Jurkat, Clone E6-1 (cell line): ENCODE measurements at regions not wholly inside any gene's neighbourhood (a gene's known extent, or its start where the extent isn't known, plus 50 kb on each side); places are given as distances from the start of the nearest gene placed in this dataset.
"Not testable (repeated sequence)": the region's sequence is repeated elsewhere in the genome, so short reads cannot be mapped to it uniquely, and the experiment has no call there.

Source experiments
- DNase-seq: peaks from one replicate; pipeline ENCODE4 v3.0.0-alpha.2; 2011; ENCODE audit warnings: low read depth, low spot score
- H3K4me3 ChIP-seq: 2 replicates; pipeline ENCODE4 v1.5.1; 2011; ENCODE audit warnings: mild to moderate bottlenecking, low read length, control low read depth, moderate library complexity

DNA sequence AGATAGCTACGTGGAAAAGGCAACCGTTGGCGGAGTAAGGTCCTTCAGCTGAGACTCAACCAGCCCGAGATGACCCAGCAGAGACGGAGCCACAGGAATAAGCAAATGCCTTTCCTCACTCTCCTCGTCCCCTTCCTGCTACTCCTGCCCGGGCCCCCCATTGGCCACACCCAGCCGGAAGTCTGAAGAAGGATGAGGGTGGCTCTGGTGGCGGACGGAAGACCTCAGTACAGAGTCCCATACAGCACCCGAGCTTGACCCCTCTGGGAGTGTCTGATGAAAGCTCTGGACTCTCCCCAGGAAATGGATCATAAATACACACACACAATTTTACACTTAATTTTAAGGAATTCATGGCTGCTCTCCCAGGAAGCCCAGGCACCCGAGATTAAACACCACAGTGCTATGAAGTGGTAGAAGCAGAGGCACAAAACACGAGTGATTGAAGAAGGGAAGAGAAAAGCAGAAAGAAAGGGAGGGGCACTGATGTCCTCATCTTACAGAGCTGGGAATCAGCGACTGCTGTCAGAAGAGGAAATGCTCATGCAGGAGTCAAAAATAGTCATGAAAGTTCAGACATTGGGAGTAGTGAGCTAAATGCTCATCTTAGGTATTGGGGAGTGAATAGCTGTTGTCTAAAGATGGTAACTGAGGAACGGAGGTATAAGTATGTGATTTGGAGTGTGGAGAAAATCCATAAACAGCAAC is 125.6 kb downstream of the BANF2 start:
- H3K4me3 ChIP-seq = no peak overlapping the region
- DNase-seq = no peak

DNA sequence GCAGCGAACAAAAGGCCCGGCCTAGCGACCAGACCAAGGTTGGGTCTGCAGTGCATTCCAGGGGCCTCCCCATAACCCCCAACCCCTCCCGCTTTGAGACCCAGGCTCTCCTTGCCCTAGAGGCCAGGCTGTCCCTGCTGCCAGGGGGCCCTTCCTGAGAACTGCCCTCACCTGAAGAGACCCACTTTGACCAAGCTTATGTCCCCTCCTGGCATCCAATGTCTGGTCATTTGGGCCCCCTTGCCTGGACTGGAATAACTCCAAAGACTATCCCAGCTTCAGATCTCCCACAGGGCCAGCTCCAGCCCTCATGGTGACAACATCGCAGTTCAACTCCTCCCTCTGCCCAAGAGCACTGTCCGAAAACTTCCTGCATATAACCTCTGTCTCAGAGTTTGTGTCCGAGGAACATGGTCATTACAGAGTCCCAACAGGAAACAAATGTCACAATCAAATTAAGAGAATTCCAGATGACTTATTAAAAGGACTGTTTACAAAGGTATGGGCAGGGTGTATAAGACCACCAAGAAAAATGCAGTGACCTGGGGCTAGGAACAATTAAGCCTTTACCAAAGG is 125.0 kb downstream of the BANF2 start:
- no peak overlapping the region for H3K4me3 ChIP-seq
- no peak for DNase-seq

DNA sequence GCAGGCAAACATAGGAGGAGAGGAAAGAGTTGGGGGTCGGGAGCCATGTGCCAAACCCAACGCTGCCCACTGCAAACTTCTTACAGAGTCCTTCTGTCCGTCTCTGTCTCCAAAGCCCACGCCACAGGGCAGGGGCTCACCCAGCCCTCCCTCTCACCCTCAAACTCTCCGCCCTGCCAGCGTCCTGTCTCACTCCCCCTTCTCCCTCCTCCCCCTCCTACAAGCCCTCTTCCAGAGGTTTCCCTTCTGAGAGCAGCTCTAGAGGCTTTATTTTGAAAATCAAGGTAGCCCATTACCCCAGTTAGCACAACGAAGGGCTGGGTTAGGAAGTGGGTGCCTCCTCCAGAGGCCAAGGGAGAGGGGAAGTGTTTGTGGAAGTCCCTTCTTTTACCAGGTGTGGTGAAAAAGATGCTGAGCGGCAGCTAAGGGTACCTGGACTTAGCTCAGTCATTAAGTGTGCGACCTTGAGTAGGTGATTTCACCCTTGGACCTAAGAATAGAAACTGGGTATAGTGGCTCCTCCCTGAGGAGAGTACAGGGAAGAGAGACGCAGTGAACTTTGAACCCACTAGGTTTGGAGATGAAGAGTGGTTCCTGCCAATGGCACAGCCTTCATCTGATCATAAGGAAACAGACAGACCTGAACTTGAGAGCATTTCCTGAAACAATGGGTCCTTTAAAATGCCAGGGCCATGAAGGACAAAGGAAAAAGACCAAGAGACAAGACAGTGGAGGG is 123.8 kb downstream of the BANF2 start:
- H3K4me3 ChIP-seq = no peak overlapping the region
- DNase-seq = no peak

DNA sequence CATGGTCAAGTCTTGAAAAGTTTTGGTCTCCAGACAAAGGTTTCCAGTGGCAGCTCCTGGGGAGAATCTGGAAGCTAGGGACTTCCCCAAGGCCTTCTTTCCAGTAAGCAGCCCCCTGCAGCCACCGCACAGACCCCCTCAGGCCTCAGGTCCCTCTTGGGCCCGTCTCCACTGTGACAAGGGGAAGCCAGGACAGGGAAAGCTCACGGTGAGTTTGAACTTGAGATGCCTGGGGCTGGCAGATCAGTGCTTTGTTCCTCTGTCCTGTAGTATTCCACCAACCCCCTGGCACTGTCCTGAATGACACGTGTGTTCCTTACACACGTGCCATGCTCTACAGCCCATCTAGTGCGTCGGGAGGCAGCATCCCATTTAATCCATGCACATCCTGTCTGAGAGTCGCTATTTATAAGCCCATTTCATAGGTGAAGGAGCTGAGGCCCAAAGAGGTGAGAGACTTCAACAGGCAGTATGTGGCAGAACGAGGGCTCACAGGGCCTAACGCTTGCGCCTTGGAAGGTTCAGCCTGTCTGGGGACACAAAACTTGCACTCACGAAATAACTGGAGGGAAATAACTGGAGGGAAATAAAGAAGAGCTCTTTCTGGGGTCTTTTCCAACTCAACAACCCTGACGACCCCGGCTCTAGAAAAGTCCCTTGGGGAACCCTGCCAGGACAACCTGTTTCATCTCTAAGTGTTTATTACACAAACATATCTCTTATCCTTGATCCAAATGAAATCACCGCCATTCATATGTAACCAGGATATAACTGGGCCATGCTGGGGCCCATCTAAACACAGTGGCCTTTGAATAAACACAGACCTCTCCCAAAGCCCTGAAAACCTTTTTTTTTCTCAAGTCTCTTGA is 123.0 kb downstream of the BANF2 start:
- DNase-seq = no peak
- no peak overlapping the region for H3K4me3 ChIP-seq

DNA sequence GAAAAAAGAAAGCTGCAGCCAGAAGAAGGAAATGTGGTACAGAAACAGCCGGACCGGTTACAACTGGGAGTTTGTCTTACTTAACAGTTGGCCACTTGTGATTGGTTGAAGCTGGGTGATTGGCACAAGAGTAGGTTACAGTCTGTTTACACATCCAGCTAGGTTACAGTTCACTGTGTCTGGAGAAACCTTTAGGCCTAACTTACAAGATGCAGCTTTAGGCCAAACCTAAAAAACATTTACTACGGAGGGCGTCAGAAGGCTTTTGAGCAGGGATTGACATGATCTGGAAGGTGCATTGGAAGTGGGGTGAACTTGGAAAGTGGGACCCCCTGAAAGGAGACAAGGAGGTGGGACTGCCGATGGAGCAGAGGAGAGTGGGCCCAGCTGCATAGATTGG is 122.3 kb downstream of the BANF2 start:
- DNase-seq = no peak
- H3K4me3 ChIP-seq = no peak overlapping the region

DNA sequence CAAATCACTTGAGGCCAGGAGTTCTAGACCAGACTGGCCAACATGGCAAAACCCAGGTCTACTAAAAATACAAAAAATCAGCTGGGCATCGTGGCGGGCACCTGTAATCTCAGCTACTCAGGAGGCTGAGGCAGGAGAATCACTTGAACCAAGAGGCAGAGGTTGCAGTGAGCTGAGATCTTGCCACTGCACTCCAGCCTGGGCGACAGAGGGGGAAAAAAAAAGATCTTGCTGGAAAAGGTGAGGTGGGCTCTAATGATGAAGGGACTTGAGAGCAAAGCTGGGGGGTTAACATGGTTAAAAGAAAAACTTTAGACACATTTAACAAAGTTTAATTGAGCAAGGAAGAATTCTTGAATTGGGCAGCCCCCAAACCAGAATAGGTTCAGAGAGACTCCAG is 121.8 kb downstream of the BANF2 start:
- H3K4me3 ChIP-seq = not testable (repeated sequence)

DNA sequence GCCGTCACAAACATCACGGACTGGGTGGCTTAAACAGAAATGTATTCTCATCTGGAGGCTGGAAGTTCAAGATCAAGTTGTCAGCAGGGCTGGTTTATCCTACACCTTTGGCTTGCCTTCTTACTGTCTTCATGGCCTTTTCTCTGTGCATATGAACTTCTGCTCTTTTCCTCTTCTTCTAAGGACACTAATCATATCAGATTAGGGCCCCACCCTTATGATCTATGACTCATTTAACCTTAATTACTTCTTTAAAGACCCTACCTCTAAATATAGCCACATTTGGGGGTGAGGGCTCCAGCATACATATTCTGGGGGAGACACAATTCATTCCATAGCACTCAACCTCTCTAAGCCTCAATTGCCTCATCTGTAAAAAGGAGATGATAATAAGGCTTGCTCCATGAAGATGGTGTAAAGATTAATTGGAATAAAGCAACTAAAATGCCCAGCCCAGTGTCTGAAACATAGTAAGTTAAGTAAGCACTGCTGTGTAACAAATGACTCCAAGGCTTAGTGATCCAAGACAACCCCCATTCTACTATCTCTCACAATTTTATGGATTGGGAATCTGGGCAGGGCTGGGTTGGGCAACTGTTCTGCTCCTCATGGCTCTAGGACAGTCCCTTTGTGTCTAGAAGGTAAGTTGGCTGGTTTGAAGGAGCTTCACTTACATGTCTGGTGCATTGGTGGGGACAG is 119.8 kb downstream of the BANF2 start:
- DNase-seq = no peak
- H3K4me3 ChIP-seq = no peak overlapping the region

More for the DNA sequence above, 121.8 kb downstream of the BANF2 start:
- DNase-seq = not testable (repeated sequence)

DNA sequence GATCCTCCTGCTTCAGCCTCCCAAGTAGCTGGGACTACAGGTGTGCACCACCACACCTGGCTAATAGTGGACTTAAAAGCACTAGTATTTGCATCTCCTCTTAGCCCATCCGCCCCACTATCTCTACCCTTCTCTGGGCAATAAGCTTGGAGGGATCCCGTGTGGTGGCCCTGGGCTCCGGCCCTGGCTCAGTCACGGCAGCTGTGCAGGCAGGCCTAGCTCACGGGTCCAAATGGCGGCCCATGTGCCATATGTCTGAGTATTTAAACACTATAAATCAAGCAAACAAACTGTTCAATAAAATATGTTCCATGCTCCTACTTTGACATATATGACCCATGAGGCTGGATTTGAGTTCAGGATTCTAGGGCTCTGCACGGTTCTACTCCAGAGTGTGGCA is 118.4 kb downstream of the BANF2 start:
- no peak for DNase-seq
- H3K4me3 ChIP-seq = no peak overlapping the region

DNA sequence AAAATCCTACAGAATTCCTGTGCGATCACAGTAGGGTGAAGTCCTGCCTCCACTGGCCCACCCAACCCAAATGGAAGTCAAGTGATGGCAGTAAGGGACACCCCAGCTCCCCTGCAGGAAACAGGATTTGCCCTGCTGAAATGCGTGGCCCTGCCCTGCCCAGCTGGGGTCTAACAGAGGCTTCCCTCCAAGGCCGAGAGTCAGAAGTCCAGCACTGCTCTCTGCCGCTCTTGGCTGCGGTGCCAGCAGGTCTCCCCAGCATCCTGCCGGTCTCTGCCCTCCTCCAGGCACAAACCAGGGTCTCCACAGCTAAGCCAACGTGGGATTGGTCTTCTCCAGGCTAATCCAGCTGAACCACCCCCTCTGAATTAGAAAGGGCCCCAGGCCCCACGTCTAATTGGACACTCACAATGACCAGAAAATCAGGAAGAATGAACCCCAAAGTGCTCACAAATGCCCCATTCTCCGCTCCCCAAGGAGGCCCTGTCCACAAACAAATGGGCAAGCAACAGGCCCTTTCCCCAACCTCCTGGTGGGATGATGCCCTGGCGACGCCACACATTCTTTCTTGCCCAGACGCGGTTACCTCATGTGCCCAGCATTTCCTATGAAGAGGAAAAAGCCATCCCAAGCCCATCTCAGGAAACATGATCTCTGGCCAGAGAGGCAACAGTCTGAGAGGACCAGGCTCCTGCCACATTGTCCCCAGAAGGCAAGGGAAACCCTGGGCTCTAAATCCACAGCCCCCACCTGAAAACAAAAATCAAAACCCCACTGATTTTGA is 117.2 kb downstream of the BANF2 start:
- no peak for DNase-seq
- H3K4me3 ChIP-seq = no peak overlapping the region

DNA sequence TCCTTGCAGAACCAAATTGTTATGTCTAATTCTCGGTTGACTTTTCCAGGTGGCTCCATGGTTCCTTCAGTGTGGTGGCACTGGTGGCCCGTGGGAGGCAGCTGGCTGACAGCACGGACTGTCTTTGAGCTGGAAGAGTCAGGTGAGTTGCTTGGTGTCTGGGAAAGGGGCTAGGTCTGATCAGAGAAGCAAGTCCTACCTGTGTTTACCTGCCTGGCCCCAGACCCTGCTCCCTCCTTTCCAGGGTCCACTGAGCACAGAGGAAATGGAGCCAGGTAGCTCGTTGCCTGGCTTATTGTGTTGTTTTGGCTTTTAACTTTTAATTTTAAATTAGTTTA is 111.8 kb downstream of the BANF2 start:
- no peak for DNase-seq

DNA sequence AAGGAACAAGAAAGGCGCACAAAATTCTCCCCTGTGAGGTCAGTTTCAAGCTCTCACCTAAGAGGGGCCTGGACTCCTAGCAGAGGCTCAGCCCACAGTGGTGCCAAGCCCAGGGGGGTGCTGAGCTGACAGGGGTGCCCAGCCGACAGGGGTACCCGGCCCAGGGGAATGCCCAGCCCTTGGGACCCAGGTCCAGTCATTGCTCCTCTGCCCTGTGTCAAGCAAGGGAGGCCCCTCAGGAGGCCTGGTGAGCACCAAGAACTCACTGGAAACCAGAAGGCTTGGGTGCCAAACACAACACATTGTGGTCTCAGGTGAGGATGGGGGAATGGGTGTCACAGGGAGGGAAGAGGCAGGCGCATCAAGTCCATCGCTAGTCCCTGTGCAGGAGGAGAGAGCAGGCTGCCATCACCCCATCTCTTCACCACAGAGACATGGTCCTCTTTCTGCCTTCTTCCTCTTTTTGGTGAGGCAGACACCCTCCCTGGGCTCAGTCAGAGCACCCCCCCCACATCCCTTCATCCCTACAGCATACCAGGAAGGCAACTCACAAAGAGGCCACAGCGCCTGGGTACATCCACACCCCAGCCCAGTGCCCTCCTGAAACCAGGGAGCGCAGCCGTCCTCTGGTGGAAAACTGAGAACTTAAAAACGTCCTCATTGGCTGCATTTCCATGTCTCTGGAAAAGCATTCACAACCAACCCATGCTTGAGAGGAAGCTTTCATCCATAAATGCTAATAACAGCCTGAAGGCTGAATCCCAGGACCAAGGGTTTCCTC is 111.3 kb downstream of the BANF2 start:
- no peak for DNase-seq
- H3K4me3 ChIP-seq = no peak overlapping the region

More for the DNA sequence above, 111.8 kb downstream of the BANF2 start:
- H3K4me3 ChIP-seq = no peak overlapping the region

DNA sequence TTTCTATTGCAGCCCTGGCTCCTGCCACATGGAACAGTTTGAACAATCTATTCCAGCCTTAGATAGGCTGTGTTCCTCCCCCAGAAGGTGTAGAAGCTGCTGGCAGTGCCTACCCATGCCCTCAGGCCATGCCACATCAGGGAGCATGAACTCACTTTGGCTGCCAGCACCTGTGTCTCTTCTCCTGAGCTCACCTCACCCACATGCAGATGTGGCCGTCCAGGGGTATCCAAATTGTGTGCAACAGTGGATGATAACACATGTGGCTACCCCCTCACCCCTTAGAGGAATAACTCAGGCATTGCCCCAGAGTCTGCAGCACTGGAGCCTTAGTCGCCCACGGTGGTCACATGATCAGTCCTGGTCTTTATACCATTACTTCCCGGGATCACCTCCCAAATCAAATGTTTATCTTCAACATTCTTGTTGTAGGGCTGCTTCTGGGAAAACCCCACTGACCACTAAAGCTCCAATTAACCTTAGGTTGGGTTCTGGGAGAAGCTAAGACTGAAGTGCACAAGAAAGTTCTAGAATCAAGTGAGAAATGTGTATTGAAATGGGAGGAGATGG is 110.4 kb downstream of the BANF2 start:
- H3K4me3 ChIP-seq = no peak overlapping the region
- no peak for DNase-seq

DNA sequence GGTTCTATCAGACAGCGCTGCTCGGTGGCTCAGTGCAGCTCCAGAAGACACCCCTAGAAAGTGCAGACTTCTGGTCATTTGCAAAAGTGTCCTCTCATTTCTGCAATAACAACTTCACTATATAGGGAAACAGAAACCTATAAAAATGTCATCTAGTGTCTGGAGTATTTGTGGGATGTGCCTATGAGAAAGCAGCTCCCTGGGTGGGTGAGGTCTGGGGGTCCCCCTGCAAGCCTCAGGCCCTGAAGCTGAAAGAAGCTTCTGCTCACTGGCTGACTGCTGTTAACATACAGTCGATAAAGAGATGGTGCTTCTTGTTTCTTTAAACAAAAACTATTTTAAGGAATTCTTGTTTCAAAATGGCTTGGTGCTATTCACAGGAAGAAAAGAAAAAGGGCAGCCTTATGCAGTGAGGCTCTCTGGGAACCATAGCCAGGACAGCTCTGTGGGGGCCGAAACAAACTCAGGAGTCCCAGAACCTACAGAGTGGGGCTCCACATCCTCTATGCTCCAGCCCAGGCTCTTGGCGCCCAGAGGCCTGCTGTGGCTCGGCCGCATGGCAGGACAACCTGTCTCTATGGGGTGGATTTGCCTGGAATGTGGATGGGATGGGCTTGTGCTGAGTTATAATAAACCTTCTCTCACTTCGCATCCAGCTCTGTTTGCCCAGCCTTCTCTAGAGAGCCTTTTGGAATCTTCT is 109.7 kb downstream of the BANF2 start:
- no peak overlapping the region for H3K4me3 ChIP-seq
- DNase-seq = no peak

DNA sequence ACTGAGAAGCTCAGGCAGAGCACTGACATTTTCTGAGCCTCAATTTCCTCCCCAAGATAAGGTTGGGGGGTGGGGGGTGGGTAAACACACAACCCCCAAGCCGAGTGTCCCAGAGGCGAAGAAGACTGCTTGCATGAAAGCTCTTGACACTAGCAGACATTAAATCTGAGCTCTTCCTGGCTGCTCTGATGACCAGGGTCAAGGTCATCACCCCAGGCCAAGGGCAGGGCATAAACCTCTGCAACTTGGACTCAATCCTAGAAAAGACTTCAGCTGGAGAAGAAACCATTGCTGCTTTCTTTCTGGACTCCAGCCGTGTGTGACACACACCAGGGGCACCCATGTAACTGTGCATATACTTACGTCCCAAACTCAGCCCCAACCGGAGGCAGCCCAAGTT is 109.0 kb downstream of the BANF2 start:
- no peak for DNase-seq
- H3K4me3 ChIP-seq = no peak overlapping the region

DNA sequence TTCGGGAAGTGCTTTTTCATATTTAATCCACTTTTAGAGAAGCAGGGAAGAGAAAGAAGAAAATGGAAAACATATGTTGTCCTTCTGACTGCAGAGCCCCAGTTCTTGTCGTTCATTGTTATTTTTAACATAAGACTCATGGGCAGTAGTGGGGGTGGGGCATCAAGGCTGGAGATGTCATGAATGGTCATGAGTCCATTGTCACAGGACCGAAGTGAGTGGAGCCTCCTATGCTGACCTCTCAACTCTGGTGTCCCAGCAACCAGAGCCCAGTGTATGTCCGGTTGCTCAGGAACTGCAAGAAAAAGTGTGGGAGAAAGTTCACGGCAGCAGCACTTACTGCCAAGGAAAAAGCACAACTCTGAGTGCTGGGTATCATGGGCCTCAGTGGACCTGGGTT is 108.6 kb downstream of the BANF2 start:
- H3K4me3 ChIP-seq = no peak overlapping the region
- no peak for DNase-seq

DNA sequence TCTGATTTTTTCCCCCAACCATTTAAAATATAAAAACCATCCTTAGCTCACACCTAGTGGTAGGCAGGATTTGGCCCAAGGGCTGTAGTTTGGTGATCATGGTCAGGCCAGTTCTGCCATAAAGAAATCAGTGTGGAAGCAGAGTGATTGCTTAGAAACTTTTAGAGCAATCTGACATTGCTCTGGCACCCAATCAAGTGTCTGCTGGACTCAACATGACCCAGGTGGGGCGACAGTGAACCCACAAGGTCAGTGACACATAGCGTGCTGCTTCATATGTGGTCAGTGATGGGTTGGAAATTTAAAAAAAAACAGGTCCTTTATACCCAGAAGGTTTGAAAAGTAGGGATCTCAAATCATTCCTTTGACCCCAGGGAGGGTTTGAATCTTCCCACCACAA is 107.9 kb downstream of the BANF2 start:
- DNase-seq = no peak
- H3K4me3 ChIP-seq = no peak overlapping the region
